ENCODE measurements at regions not wholly inside any gene's neighbourhood (a gene's known extent, or its start where the extent isn't known, plus 50 kb on each side); places are given as distances from the start of the nearest gene placed in this dataset.

- in situ Hi-C loops (cut with MboI; ENCODE audit: low pct_unique_long_range_greater_than_20kb, low sequenced_read_pairs, unreplicated experiment) = no loop called here
- no peak for TF ChIP-seq CTCF (IDR thresholded peaks at IDR 0.05; ENCODE audit: extremely low read depth, insufficient read depth, missing control alignments)
- no peak for DNase-seq (ENCODE audit: low spot score)
These were observed 1024.4 kb upstream of the LRRTM1 start for GRCh38 chr2:81328968-81329367.

GRCh38 chr2:81327911-81328310, 1023.4 kb upstream of the LRRTM1 start:
- no peak for DNase-seq (ENCODE audit: low spot score)
- in situ Hi-C loops (cut with MboI; ENCODE audit: low pct_unique_long_range_greater_than_20kb, low sequenced_read_pairs, unreplicated experiment) = no loop called here
- TF ChIP-seq CTCF (IDR thresholded peaks at IDR 0.05; ENCODE audit: extremely low read depth, insufficient read depth, missing control alignments) = no peak

GRCh38 chr2:81324046-81324445, 1019.5 kb upstream of the LRRTM1 start:
- DNase-seq (ENCODE audit: low spot score) = no peak
- in situ Hi-C loops (cut with MboI; ENCODE audit: low pct_unique_long_range_greater_than_20kb, low sequenced_read_pairs, unreplicated experiment) = no loop called here

GRCh38 chr2:81304154-81304830, 999.7 kb upstream of the LRRTM1 start:
- DNase-seq (ENCODE audit: low spot score) = no peak
- no peak for TF ChIP-seq CTCF (IDR thresholded peaks at IDR 0.05; ENCODE audit: extremely low read depth, insufficient read depth, missing control alignments)
- in situ Hi-C loops (cut with MboI; ENCODE audit: low pct_unique_long_range_greater_than_20kb, low sequenced_read_pairs, unreplicated experiment) = no loop called here

More at GRCh38 chr2:81324046-81324445, 1019.5 kb upstream of the LRRTM1 start:
- TF ChIP-seq CTCF (IDR thresholded peaks at IDR 0.05; ENCODE audit: extremely low read depth, insufficient read depth, missing control alignments) = peak; percentile 44

GRCh38 chr2:81303321-81303720, 998.8 kb upstream of the LRRTM1 start:
- no peak for TF ChIP-seq CTCF (IDR thresholded peaks at IDR 0.05; ENCODE audit: extremely low read depth, insufficient read depth, missing control alignments)
- no peak for DNase-seq (ENCODE audit: low spot score)
- in situ Hi-C loops (cut with MboI; ENCODE audit: low pct_unique_long_range_greater_than_20kb, low sequenced_read_pairs, unreplicated experiment) = no loop called here

GRCh38 chr2:81299841-81300240, 995.3 kb upstream of the LRRTM1 start:
- TF ChIP-seq CTCF (IDR thresholded peaks at IDR 0.05; ENCODE audit: extremely low read depth, insufficient read depth, missing control alignments) = no peak
- in situ Hi-C loops (cut with MboI; ENCODE audit: low pct_unique_long_range_greater_than_20kb, low sequenced_read_pairs, unreplicated experiment) = no loop called here
- no peak for DNase-seq (ENCODE audit: low spot score)

Measured in GM13977 (cell line).